ENCODE measurements at regions not wholly inside any gene's neighbourhood (a gene's known extent, or its start where the extent isn't known, plus 50 kb on each side); places are given as distances from the start of the nearest gene placed in this dataset.

DNA sequence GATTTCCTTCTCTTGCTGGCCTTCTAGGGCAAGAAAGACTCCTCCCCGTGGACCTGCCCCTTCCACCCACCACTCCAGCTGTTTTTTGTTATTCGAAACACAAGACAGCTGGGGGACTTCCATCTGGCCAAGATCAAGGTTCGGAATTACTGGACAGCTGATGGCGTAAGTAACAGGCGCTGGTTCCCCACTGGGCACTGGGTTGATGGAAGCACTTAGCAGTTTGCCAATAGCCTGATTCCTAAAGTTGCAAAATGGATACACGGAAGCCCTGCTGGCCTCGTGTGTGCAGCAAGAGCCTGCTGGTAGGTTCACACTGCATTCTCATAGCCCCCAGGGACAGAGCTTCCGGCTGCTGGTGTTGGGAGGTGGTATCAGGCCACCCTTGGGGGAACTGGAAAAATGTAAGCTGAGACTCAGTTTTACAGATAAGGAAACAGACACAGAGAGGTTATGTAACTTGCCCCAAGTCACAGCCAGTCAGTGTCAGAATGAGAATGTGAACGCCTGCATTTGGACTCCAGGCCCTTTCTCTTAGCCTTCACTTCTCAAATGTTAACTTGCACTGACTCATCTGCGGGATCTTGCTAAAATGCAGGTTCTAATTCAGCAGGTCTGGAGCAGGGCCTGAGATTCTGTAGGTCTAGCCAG lies 171.7 kb downstream of the KATNIP start:
- TF ChIP-seq, protein P1, sequence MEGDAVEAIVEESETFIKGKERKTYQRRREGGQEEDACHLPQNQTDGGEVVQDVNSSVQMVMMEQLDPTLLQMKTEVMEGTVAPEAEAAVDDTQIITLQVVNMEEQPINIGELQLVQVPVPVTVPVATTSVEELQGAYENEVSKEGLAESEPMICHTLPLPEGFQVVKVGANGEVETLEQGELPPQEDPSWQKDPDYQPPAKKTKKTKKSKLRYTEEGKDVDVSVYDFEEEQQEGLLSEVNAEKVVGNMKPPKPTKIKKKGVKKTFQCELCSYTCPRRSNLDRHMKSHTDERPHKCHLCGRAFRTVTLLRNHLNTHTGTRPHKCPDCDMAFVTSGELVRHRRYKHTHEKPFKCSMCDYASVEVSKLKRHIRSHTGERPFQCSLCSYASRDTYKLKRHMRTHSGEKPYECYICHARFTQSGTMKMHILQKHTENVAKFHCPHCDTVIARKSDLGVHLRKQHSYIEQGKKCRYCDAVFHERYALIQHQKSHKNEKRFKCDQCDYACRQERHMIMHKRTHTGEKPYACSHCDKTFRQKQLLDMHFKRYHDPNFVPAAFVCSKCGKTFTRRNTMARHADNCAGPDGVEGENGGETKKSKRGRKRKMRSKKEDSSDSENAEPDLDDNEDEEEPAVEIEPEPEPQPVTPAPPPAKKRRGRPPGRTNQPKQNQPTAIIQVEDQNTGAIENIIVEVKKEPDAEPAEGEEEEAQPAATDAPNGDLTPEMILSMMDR (IDR thresholded peaks at IDR 0.05), result no peak
- TF ChIP-seq EP300 (IDR thresholded peaks at IDR 0.05), result no peak
